GM21576 (cell line): ENCODE measurements at regions not wholly inside any gene's neighbourhood (a gene's known extent, or its start where the extent isn't known, plus 50 kb on each side); places are given as distances from the start of the nearest gene placed in this dataset.

Experiments
- ATAC-seq: cut with Tn5 transposase; IDR thresholded peaks from one replicate; pipeline ENCODE4 v1.9.1; 2021; ENCODE audit warnings: mild to moderate bottlenecking, moderate library complexity; ENCODE audit not compliant: unreplicated experiment

- ATAC-seq: no peak
Measured at GRCh38 chr12:67453191-67453590, 184.0 kb downstream of the CAND1 start.

GRCh38 chr12:67455236-67455635 is 186.1 kb downstream of the CAND1 start:
- ATAC-seq: no peak

- no peak for ATAC-seq
Measured at GRCh38 chr12:67456431-67456901, 187.3 kb downstream of the CAND1 start.

- ATAC-seq: no peak
Measured at GRCh38 chr12:67457136-67457535, 188.0 kb downstream of the CAND1 start.

GRCh38 chr12:67457778-67458665 is 188.9 kb downstream of the CAND1 start:
- ATAC-seq: no peak

- ATAC-seq: no peak
Measured at GRCh38 chr12:67459173-67459572, 189.4 kb upstream of the DYRK2 start.

- ATAC-seq: no peak
Measured at GRCh38 chr12:67459578-67459977, 189.0 kb upstream of the DYRK2 start.

- ATAC-seq: no peak
Measured at GRCh38 chr12:67460388-67460787, 188.2 kb upstream of the DYRK2 start.

- no peak for ATAC-seq
Measured at GRCh38 chr12:67468549-67469245, 179.8 kb upstream of the DYRK2 start.

GRCh38 chr12:67469666-67470065 is 178.9 kb upstream of the DYRK2 start:
- ATAC-seq: no peak

GRCh38 chr12:67471810-67472209 is 176.7 kb upstream of the DYRK2 start:
- ATAC-seq: no peak

- no peak for ATAC-seq
Measured at GRCh38 chr12:67472539-67472938, 176.0 kb upstream of the DYRK2 start.

- no peak for ATAC-seq
Measured at GRCh38 chr12:67474934-67475620, 173.5 kb upstream of the DYRK2 start.

GRCh38 chr12:67475725-67476124 is 172.8 kb upstream of the DYRK2 start:
- ATAC-seq: no peak

GRCh38 chr12:67477681-67478265 is 170.8 kb upstream of the DYRK2 start:
- ATAC-seq: no peak

GRCh38 chr12:67482751-67483661 is 165.5 kb upstream of the DYRK2 start:
- ATAC-seq: peak; percentile 81

- ATAC-seq: peak; percentile 41
Measured at GRCh38 chr12:67483871-67484554, 164.5 kb upstream of the DYRK2 start.

GRCh38 chr12:67484791-67485480 is 163.6 kb upstream of the DYRK2 start:
- ATAC-seq: peak; percentile 36

GRCh38 chr12:67486671-67487070 is 161.9 kb upstream of the DYRK2 start:
- no peak for ATAC-seq
